ENCODE measurements at regions not wholly inside any gene's neighbourhood (a gene's known extent, or its start where the extent isn't known, plus 50 kb on each side); places are given as distances from the start of the nearest gene placed in this dataset.

GRCh38 chr21:19999369-20000272 is 998.6 kb upstream of the NCAM2 start:
- Histone ChIP-seq H3K27me3 (ENCODE audit: control insufficient read depth in 2 of 2, insufficient read depth in 2 of 2, low read length in 2 of 2) (no peaks in the 10 kb centered on the region), H3K9ac (ENCODE audit: insufficient read depth in 1 of 2, low read depth in 2 of 2, low read length in 2 of 2) (peak overlapping the region in 1 of 2 experiments; percentile 41; a peak in 2 of 4 replicates), H3K27ac (ENCODE audit: extremely low read depth, low read depth, low read length) (peak overlapping the region; percentile 74), H3K79me2 (ENCODE audit: control insufficient read depth, insufficient read depth, low read length) (no peaks in the 10 kb centered on the region), H3K9me1 (ENCODE audit: control insufficient read depth, insufficient read depth, low read length) (no peaks in the 10 kb centered on the region), H4K20me1 (replicated peaks; ENCODE audit: control insufficient read depth, insufficient read depth, low read length) (no peaks in the 10 kb centered on the region), H3K4me3 (no peak overlapping the region), H3K9me3 (replicated peaks; ENCODE audit: control insufficient read depth, insufficient read depth, low read depth, low read length) (peaks cover 4% of the 10 kb centered on the region), H3K36me3 (ENCODE audit: control insufficient read depth, insufficient read depth, low read length) (no peaks in the 10 kb centered on the region), H3K4me2 (ENCODE audit: insufficient read depth, low read length) (peak overlapping the region; percentile 64), H2AFZ (ENCODE audit: low read depth, low read length) (peak overlapping the region; percentile 86), H3K4me1 (replicated peaks in 1 of 2; ENCODE audit: control insufficient read depth in 2 of 2, insufficient read depth in 2 of 2, low read length in 2 of 2) (peaks cover 4 to 5% of the 10 kb centered on the region in 2 experiments; a peak in 2 of 5 replicates)
- intact Hi-C loops (cut with micrococcal nuclease) (no loop called here), in situ Hi-C loops (cut with MboI) (no loop called here)
- no TSS peak for BruUV-seq (replicated peaks)
- ChIA-PET CTCF (ENCODE audit: low intra/inter-chr PET ratio) (no interaction called here), POLR2A (no interaction called here)
- WGBS (ENCODE audit: insufficient coverage, low coverage, missing lambda C conversion rate), result 31% methylated on average over 23 of the region's 23 CpGs
- ATAC-seq (peak; percentile 82), DNase-seq (ENCODE audit: extremely low read depth in 1 of 4, low spot score in 3 of 4) (peak; percentile 5 to 72 (median 20)), FAIRE-seq (peak; percentile 75)
- TF ChIP-seq ARID1B (IDR thresholded peaks at IDR 0.05) (peak; percentile 92), SMARCE1 (IDR thresholded peaks at IDR 0.05) (peak; percentile 88), POLR2AphosphoS5 (IDR thresholded peaks at IDR 0.05; ENCODE audit: control insufficient read depth, insufficient read depth, low read depth, low read length) (peak; percentile 48; the same call in 1 of the 2 replicates), MTA2 (IDR thresholded peaks at IDR 0.05; ENCODE audit: low read depth) (peak; percentile 83), TAL1 (IDR thresholded peaks at IDR 0.05) (peak; percentile 85), GATAD2B (IDR thresholded peaks at IDR 0.05; ENCODE audit: borderline replicate concordance) (no peak), THRAP3 (IDR thresholded peaks at IDR 0.05; ENCODE audit: borderline replicate concordance) (no peak), ID3 (CRISPR knock-in tag; IDR thresholded peaks at IDR 0.05) (no peak), ID3 (tag; IDR thresholded peaks at IDR 0.05) (no peak), TSC22D4 (tag; IDR thresholded peaks at IDR 0.05) (no peak)
- TF ChIP-seq, protein P1, sequence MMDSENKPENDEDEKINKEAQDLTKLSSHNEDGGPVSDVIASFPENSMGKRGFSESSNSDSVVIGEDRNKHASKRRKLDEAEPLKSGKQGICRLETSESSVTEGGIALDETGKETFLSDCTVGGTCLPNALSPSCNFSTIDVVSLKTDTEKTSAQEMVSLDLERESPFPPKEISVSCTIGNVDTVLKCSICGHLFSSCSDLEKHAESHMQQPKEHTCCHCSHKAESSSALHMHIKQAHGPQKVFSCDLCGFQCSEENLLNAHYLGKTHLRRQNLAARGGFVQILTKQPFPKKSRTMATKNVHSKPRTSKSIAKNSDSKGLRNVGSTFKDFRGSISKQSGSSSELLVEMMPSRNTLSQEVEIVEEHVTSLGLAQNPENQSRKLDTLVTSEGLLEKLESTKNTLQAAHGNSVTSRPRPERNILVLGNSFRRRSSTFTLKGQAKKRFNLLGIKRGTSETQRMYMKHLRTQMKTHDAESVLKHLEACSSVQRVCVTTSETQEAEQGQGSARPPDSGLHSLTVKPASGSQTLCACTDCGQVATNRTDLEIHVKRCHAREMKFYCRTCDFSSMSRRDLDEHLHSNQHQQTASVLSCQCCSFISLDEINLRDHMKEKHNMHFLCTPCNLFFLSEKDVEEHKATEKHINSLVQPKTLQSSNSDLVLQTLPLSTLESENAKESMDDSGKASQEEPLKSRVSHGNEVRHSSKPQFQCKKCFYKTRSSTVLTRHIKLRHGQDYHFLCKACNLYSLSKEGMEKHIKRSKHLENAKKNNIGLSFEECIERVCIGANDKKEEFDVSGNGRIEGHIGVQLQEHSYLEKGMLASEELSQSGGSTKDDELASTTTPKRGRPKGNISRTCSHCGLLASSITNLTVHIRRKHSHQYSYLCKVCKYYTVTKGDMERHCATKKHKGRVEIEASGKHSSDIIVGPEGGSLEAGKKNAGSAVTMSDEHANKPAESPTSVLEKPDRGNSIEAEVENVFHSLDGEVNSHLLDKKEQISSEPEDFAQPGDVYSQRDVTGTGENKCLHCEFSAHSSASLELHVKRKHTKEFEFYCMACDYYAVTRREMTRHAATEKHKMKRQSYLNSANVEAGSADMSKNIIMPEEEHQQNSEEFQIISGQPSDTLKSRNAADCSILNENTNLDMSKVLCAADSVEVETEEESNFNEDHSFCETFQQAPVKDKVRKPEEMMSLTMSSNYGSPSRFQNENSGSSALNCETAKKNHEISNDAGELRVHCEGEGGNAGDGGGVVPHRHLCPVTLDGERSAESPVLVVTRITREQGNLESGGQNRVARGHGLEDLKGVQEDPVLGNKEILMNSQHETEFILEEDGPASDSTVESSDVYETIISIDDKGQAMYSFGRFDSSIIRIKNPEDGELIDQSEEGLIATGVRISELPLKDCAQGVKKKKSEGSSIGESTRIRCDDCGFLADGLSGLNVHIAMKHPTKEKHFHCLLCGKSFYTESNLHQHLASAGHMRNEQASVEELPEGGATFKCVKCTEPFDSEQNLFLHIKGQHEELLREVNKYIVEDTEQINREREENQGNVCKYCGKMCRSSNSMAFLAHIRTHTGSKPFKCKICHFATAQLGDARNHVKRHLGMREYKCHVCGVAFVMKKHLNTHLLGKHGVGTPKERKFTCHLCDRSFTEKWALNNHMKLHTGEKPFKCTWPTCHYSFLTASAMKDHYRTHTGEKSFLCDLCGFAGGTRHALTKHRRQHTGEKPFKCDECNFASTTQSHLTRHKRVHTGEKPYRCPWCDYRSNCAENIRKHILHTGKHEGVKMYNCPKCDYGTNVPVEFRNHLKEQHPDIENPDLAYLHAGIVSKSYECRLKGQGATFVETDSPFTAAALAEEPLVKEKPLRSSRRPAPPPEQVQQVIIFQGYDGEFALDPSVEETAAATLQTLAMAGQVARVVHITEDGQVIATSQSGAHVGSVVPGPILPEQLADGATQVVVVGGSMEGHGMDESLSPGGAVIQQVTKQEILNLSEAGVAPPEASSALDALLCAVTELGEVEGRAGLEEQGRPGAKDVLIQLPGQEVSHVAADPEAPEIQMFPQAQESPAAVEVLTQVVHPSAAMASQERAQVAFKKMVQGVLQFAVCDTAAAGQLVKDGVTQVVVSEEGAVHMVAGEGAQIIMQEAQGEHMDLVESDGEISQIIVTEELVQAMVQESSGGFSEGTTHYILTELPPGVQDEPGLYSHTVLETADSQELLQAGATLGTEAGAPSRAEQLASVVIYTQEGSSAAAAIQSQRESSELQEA (IDR thresholded peaks at IDR 0.05; ENCODE audit: low read depth), result no peak
- TF ChIP-seq, protein P2, sequence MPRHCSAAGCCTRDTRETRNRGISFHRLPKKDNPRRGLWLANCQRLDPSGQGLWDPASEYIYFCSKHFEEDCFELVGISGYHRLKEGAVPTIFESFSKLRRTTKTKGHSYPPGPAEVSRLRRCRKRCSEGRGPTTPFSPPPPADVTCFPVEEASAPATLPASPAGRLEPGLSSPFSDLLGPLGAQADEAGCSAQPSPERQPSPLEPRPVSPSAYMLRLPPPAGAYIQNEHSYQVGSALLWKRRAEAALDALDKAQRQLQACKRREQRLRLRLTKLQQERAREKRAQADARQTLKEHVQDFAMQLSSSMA (CRISPR knock-in tag; IDR thresholded peaks at IDR 0.05), result no peak

Measured in K562 (cell line).